OCI-LY3 (cell line): ENCODE measurements at regions not wholly inside any gene's neighbourhood (a gene's known extent, or its start where the extent isn't known, plus 50 kb on each side); places are given as distances from the start of the nearest gene placed in this dataset.

Experiments used
- EZH2phosphoT487 ChIP-seq: fragments of 200-600 bp; shearing (Covaris generic); IDR thresholded peaks from 2 replicates; pipeline ENCODE4 v1.6.1; 2018; ENCODE audit warnings: antibody characterized with exemption, mixed run types, low read depth
- TF ChIP-seq, protein P1 (sequence below): fragments of 200-600, 300-600 bp; sonication (generic); IDR thresholded peaks from 2 replicates; pipeline ENCODE4 v1.5.1; 2014; ENCODE audit warnings: antibody characterized with exemption, low read length, low read depth

DNA sequence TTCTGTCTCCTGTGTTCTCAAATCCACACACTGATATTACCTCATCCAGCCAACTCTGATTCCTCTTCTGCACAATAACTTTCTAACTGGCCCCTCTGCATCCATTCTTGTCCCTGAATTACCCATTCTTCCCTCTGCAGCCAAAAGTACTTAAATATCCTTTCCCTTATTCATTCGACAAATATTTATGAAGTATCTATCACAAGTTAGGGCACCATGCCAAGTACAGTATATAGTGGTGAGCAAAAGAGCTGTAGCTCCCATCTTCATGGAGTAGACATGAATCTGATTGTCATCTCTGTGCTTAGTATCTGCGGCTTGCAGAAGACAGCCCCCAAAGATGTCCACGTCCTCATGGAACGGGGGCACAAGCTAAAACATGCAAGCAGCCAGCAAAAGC is 316.8 kb downstream of the SETD4 start:
- TF ChIP-seq, protein P1, sequence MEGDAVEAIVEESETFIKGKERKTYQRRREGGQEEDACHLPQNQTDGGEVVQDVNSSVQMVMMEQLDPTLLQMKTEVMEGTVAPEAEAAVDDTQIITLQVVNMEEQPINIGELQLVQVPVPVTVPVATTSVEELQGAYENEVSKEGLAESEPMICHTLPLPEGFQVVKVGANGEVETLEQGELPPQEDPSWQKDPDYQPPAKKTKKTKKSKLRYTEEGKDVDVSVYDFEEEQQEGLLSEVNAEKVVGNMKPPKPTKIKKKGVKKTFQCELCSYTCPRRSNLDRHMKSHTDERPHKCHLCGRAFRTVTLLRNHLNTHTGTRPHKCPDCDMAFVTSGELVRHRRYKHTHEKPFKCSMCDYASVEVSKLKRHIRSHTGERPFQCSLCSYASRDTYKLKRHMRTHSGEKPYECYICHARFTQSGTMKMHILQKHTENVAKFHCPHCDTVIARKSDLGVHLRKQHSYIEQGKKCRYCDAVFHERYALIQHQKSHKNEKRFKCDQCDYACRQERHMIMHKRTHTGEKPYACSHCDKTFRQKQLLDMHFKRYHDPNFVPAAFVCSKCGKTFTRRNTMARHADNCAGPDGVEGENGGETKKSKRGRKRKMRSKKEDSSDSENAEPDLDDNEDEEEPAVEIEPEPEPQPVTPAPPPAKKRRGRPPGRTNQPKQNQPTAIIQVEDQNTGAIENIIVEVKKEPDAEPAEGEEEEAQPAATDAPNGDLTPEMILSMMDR: no peak
- TF ChIP-seq EZH2phosphoT487: no peak
